HG03342 (cell line): ENCODE measurements at regions not wholly inside any gene's neighbourhood (a gene's known extent, or its start where the extent isn't known, plus 50 kb on each side); places are given as distances from the start of the nearest gene placed in this dataset.

Experiments used
- ATAC-seq: cut with Tn5 transposase; IDR thresholded peaks from one replicate; pipeline ENCODE4 v1.9.1; 2021; ENCODE audit warnings: mild to moderate bottlenecking, moderate library complexity; ENCODE audit not compliant: unreplicated experiment

DNA sequence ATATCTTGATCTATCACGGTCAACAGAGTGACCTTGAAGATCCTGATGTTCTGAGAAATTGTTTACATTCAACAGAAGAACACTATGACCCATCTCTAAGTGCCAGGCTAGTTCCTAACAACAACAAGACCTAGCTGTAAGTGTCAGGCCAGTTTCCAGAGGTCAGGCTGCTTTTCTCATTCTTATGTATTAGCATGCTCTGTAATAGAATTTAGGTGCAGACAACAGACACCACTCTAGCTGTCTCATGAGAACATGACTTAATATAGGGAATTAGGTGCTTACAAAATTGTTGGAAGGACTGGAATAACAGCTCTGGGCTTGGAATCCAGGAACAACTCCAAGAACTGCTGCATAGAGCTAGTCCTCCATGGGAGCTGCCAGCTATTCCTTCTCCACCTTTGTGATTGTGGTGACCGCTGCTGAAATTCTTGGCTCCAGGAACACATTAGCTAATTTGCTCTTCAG lies 138.7 kb downstream of the SNX18 start:
- no peak for ATAC-seq

DNA sequence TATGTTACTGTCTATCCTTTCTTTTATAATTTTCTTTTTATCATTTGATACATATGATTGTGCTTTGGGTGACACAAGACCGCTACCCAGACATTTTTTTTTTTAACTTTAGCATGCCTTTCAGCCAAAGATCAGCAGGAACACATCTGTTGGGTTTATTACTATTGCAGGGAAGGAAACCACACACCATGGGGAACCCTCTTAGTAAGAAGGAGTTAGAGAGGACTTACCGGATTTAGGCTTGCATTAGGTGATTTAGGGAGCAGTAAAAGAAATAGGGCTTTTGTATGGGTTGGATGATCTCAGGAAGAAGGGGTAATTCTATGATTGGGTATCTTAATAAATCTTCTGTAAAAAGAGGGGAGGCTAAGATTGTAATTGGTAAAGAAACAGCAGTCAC lies 138.2 kb downstream of the SNX18 start:
- no peak for ATAC-seq

GRCh38 chr5:54655266-54655665 lies 137.7 kb downstream of the SNX18 start:
- no peak for ATAC-seq

- no peak for ATAC-seq
These were observed 136.5 kb downstream of the SNX18 start for GRCh38 chr5:54653956-54654614.

DNA sequence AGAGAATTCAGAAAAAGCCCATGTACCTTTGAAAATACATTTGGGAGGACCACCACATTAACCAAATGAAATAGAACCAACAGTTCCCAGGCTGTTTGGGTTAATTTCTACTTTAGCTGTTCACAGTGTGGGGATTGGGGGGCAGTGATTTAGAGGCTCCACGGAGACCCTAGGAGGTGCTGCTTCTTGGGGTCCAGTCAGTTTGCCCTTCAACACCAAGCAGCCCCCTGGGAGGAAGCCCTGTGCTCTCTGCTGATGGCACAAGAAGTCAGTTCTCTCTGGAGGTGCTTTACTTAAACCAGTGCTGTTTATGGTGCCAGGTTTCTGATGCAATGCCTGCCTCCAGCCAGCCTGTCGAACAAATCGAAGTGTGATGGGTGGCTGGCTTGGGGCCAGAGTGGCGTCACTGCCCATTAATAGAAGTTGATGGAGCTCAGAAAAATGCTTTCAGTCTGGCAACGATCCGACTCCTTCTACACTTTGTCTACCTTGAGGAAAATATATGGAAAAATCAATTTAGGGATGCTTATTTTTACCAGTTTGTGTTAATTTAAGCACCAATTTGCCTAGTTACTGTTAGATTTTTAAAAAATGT lies 134.0 kb downstream of the SNX18 start:
- ATAC-seq, result no peak

GRCh38 chr5:54649041-54649504 lies 131.5 kb downstream of the SNX18 start:
- ATAC-seq, result no peak

GRCh38 chr5:54646356-54647101 lies 129.0 kb downstream of the SNX18 start:
- peak; percentile 92 for ATAC-seq

DNA sequence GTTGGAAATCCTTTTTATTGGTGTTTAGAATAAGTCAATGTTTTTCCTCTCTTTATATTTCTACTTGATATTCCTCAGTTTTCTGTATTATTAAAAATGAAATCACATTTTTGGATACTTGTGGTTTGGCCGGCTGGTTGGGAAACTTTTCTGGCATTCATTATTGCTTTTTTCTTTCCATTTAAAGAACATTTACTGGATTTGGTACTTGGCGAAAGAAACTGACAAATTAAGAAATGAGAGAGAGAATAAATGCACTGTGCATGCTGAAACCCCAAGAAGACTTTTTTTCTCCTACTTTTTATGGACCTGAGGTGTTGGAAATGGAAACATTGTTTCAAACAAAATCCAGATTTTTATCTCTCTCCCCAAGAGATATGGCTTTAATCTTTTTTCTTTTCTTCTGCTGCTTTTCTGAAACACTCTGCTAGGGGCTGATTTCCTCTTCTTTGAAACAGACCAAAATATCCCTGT lies 128.4 kb downstream of the SNX18 start:
- ATAC-seq, result no peak

GRCh38 chr5:54644226-54644625 lies 126.7 kb downstream of the SNX18 start:
- no peak for ATAC-seq

GRCh38 chr5:54643685-54644106 lies 126.1 kb downstream of the SNX18 start:
- ATAC-seq, result no peak

DNA sequence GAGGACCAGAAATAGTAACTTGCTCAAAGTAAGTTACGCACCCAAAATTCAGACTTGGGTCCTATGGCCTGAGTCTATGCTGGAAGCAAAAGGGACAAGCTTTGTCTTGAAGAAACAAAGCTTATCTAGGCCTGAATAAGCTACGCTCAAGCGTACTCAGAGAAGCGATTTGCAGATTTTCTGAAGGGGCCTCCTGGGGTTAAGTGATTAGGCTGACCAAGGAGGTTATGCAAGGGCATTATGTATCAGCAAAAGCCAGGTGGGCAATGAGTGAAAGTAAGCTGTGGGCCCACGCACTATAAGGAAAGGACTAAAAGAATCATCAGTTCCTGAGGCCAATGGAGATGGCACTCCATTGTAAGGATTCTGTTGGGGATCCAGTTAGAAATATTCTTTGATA lies 122.1 kb downstream of the SNX18 start:
- ATAC-seq, result no peak

DNA sequence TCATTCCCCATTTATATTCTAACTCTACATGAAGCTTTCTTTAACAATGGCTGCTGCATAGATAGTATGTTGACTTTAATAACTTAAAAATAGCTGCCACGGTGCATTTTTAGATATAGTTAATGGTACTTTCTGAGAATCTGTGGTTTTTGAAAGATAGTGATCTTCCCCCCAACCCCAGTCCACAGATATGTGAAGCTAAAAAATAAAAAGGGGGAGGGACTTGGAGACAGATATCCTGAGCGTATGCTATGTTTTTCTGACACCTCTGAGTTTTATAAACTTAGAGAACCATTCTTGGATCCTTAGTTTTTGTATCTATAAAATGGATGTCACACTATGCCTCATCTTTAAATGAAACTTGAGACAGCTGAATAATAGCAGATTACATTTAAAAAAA lies 120.5 kb downstream of the SNX18 start:
- no peak for ATAC-seq

- ATAC-seq, result no peak
These were observed 120.1 kb downstream of the SNX18 start for GRCh38 chr5:54637654-54638053.

DNA sequence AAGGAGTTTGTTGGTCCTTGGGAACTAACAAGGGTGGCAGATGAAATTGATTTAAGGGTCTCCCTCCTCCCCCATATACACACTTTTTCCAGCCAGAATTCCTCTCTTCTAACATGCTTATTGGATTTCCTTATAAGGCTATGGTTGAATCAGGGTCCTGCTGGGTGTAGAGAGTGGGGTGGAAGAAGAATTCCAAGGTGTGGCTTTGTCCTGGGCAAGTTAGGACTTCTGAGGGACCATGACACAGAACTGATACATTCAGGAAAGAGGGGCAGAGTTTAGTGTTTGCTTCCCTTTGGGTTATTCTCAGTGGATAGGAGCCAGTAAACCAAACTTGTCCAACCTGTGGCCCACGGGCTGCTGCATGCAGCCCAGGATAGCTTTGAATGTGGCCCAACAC lies 116.5 kb downstream of the SNX18 start:
- ATAC-seq, result no peak

DNA sequence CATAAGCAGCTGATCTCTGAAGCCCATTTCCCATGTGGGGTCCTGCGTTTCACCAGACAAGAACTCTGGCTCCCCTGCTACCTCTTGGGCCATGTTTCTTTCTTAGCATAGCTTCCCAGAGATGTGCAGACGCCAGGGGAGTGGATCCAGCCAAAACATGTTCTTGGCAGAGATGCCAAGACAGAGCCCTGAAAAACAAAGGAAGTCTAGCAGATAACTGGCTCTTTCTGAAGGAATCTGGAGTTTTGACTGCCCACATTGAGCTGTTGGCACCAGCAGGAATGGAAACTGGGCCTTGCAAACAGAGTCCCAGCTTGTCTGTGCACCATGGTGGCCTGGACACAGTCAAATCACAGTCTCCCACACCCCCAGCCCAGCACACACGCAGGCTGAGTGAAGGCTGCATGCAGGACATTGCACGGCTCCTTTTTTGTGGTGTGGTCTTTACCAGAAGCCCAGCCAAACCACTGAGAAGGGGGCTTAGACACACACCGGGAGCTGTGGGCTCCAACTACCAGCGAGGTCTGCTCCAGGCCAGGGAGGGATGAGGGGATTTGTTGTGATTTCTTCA lies 114.7 kb downstream of the SNX18 start:
- ATAC-seq, result no peak

- ATAC-seq, result no peak
These were observed 113.3 kb downstream of the SNX18 start for GRCh38 chr5:54630738-54631359.

DNA sequence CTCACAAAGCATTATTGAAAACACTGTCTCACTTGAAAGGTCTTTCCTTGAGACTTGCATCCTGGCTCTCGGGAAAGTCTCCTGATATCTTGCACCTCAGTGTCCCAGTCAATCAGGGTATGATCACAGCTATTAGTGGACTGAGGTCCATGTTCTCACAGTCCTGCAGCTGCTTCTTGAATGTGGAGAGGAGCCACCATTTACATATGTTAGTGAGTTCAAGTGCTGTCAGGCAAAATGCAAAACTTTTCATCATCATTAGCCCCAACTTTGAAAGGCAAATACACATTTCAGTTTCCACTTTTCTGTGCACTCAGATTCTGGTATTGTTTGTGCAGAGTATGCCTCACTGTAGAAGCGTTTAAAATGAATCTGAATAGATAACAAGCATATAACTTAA lies 111.6 kb downstream of the SNX18 start:
- ATAC-seq, result no peak

DNA sequence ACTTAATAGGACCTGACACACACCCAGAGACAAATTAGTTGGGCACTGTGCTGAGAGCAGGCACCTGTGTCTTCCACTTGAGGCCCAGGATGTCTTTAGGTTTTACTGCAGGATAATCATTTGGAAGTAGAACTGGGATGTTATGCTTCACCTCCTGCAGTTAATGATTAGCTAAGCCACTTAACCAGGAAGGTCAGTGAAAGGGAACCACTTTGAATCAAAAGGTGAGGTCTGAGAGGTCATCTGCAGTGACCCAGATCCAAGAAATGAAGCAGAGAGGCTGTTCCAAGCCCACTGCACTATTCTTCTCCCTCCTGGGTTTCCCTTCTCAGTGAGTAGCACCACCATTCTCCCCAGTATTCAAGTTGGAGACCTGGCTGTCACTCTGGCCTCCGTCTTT lies 110.5 kb downstream of the SNX18 start:
- ATAC-seq, result no peak

GRCh38 chr5:54626407-54626806 lies 108.8 kb downstream of the SNX18 start:
- ATAC-seq, result no peak

- ATAC-seq, result no peak
These were observed 107.4 kb downstream of the SNX18 start for GRCh38 chr5:54624805-54625568.
